ENCODE measurements at regions not wholly inside any gene's neighbourhood (a gene's known extent, or its start where the extent isn't known, plus 50 kb on each side); places are given as distances from the start of the nearest gene placed in this dataset.

DNA sequence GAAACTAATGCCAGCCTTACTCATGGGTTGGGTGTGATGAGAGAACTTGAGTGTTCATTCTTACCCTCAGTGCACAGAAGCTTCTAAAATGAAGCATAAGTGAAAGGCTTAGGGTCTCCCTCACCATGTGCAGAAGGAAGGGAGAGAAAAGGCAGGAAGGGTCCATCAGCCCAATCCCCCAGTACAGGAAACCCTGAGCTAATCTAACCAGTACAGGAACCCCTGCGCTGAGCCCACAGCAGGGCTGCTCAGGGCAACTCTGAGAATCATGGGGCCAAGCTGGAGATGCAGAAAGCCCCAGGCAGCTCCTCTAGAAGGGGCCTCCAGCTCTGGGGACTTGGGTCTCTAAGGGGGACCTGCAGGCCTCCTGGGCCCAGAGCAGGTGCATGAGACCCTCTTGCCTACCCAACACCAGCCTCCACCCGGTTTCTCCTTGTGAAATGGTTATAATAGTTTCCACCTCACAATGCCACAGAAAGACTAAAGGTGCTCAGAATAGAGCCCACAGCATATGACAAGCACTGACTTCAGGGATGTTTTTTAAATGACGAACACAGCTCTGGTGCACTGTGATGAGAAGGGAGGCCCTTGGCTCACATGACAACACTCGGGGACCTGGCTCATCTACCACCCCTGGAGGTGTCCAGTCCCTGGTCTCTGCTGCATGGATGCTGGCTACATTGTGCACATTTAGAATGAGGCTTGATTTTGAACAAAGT, 190.1 kb downstream of the ACTL7B start:
- dilution Hi-C loops (cut with HindIII; ENCODE audit: low sequenced_read_pairs, unreplicated experiment): no loop called here
- CTCF ChIA-PET: interaction anchor here (0.6 kb wide), 1 partner anchor 14 kb away, joined by 3 read pairs; no protein-coding TSS in a partner anchor
- no peak overlapping the region for H3K27ac ChIP-seq (ENCODE audit: insufficient read depth, low read length)

More for the DNA sequence above, 190.1 kb downstream of the ACTL7B start:
- no peak overlapping the region for H3K18ac ChIP-seq (ENCODE audit: low read depth, low read length)
- H3K9me1 ChIP-seq (ENCODE audit: insufficient read depth, low read length): no peaks in the 10 kb centered on the region
- H2AK9ac ChIP-seq (replicated peaks; ENCODE audit: low read depth, low read length, poor library complexity): no peak overlapping the region
- H3K4ac ChIP-seq (ENCODE audit: low read depth, low read length): no peak overlapping the region
- no peak overlapping the region for H2BK120ac ChIP-seq (ENCODE audit: low read depth, low read length)
- no peaks in the 10 kb centered on the region for H3K79me1 ChIP-seq (ENCODE audit: low read depth in 1 of 2, low read length in 2 of 2)
- no peak overlapping the region for H2BK5ac ChIP-seq (ENCODE audit: low read depth, low read length, poor library complexity, severe bottlenecking)
- no peaks in the 10 kb centered on the region for H3K27me3 ChIP-seq (ENCODE audit: control insufficient read depth, insufficient read depth, low read length)
- no peak overlapping the region for H4K8ac ChIP-seq (ENCODE audit: low read depth in 2 of 2, low read length in 2 of 2)
- no peak overlapping the region for H4K91ac ChIP-seq (ENCODE audit: insufficient read depth, low read depth, low read length)
- 67% methylated on average over 1 of the region's 4 CpGs; no CpG with 5 or more reads in 1 of the 2 experiments for WGBS, 2 experiments (ENCODE audit: extremely low coverage in 2 of 2, insufficient read length in 1 of 2)
- H4K5ac ChIP-seq (ENCODE audit: low read depth, low read length): no peak overlapping the region
- H3K14ac ChIP-seq (replicated peaks; ENCODE audit: low read depth, low read length): no peak overlapping the region
- no peak overlapping the region for H3K4me3 ChIP-seq (ENCODE audit: insufficient read depth, low read depth, low read length)
- no TSS peak for BruUV-seq (replicated peaks)
- H3K23ac ChIP-seq (ENCODE audit: low read depth, low read length): no peak overlapping the region
- in situ Hi-C loops (cut with MboI; ENCODE audit: low sequenced_read_pairs) (no loop called here), intact Hi-C loops (cut with micrococcal nuclease) (no loop called here)
- H3K4me1 ChIP-seq (ENCODE audit: control insufficient read depth, insufficient read depth, low read length): no peaks in the 10 kb centered on the region
- POLR2A ChIA-PET (ENCODE audit: unreplicated experiment): interaction anchor here (0.6 kb wide), 1 partner anchor 1090 kb away, joined by 3 read pairs; no protein-coding TSS in a partner anchor
- no peak overlapping the region for H3K4me2 ChIP-seq (ENCODE audit: low read depth, low read length)
- no peaks in the 10 kb centered on the region; the same call in 1 of the 2 replicates for H4K20me1 ChIP-seq (ENCODE audit: insufficient read depth, low read length)
- no peak for TF ChIP-seq NFE2L2 (IDR thresholded peaks at IDR 0.05; ENCODE audit: low read depth, low read length)
- no peak overlapping the region for H2BK15ac ChIP-seq (ENCODE audit: low read depth, low read length)
- ATAC-seq (ENCODE audit: low read depth): no peak
- no peak overlapping the region for H2AFZ ChIP-seq (replicated peaks; ENCODE audit: low read length, poor library complexity)
- no peak overlapping the region for H3K56ac ChIP-seq (ENCODE audit: extremely low read depth, insufficient read depth, low read length)
- H2BK20ac ChIP-seq (ENCODE audit: low read depth, low read length): no peak overlapping the region
- H2AK5ac ChIP-seq (ENCODE audit: low read depth, low read length): no peak overlapping the region
- no peaks in the 10 kb centered on the region for H3K9me3 ChIP-seq (ENCODE audit: control insufficient read depth, insufficient read depth, low read length)
- no peak overlapping the region for H3K9ac ChIP-seq (ENCODE audit: low read depth, low read length)
- DNase-seq: no peak
- H3K36me3 ChIP-seq (ENCODE audit: control insufficient read depth, insufficient read depth, low read length): no peaks in the 10 kb centered on the region
